OCI-LY7 (cell line): ENCODE measurements at regions not wholly inside any gene's neighbourhood (a gene's known extent, or its start where the extent isn't known, plus 50 kb on each side); places are given as distances from the start of the nearest gene placed in this dataset.

Experiments
- EZH2phosphoT487 ChIP-seq: fragments of 200-600 bp; sonication (generic); IDR thresholded peaks from 2 replicates; pipeline ENCODE4 v1.6.1; 2018; ENCODE audit warnings: low read depth, borderline replicate concordance, mild to moderate bottlenecking, mixed run types, antibody characterized with exemption, low read length, moderate library complexity, mixed read lengths
- TF ChIP-seq, protein P1 (sequence below): fragments of 200-600 bp; sonication (generic); conservative IDR thresholded peaks from 2 replicates; pipeline ENCODE4 v1.5.1; 2014; ENCODE audit warnings: mild to moderate bottlenecking, antibody characterized with exemption, low read length, moderate library complexity, mixed read lengths

DNA sequence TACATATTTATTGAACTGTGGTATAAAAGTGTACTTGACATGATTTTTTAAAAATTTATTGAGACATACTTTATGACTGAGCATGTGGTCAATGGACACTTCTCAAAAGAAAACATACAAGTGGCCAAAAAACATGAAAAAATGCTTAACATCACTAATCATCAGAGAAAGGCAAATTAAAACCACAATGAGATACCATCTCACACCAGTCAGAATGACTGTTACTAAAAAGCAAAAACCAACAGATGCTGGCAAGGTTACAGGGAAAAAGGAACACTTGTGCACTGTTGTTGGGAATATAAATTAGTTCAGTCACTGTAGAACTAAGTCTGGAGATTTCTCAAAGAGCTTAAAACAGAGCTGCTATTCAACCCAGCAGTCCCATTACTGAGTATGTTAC is 1177.6 kb downstream of the GALC start:
- TF ChIP-seq, protein P1, sequence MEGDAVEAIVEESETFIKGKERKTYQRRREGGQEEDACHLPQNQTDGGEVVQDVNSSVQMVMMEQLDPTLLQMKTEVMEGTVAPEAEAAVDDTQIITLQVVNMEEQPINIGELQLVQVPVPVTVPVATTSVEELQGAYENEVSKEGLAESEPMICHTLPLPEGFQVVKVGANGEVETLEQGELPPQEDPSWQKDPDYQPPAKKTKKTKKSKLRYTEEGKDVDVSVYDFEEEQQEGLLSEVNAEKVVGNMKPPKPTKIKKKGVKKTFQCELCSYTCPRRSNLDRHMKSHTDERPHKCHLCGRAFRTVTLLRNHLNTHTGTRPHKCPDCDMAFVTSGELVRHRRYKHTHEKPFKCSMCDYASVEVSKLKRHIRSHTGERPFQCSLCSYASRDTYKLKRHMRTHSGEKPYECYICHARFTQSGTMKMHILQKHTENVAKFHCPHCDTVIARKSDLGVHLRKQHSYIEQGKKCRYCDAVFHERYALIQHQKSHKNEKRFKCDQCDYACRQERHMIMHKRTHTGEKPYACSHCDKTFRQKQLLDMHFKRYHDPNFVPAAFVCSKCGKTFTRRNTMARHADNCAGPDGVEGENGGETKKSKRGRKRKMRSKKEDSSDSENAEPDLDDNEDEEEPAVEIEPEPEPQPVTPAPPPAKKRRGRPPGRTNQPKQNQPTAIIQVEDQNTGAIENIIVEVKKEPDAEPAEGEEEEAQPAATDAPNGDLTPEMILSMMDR = no peak
- no peak for TF ChIP-seq EZH2phosphoT487
